Peyer's patch (tissue), 4 donors: ENCODE measurements at regions not wholly inside any gene's neighbourhood (a gene's known extent, or its start where the extent isn't known, plus 50 kb on each side); places are given as distances from the start of the nearest gene placed in this dataset.

Experiments
- POLR2A ChIP-seq, 2 donors: fragments of 450-650 bp; IDR thresholded peaks; one replicate each; pipeline ENCODE4 v1.5.1; 2017; ENCODE audit warnings: antibody characterized with exemption in 2 of 2, mild to moderate bottlenecking in 2 of 2, moderate library complexity in 2 of 2
- TF ChIP-seq, protein P1 (sequence below), 6 experiments: fragments of 450-650 bp in 4 of 6; fragments of 200-600 bp in 2 of 6; sonication (generic) in 1 of 6; IDR thresholded peaks; one replicate each; pipeline ENCODE4 v1.5.1; 2017 to 2019; ENCODE audit warnings: antibody characterized with exemption in 6 of 6, mild to moderate bottlenecking in 3 of 6, moderate library complexity in 1 of 6

DNA sequence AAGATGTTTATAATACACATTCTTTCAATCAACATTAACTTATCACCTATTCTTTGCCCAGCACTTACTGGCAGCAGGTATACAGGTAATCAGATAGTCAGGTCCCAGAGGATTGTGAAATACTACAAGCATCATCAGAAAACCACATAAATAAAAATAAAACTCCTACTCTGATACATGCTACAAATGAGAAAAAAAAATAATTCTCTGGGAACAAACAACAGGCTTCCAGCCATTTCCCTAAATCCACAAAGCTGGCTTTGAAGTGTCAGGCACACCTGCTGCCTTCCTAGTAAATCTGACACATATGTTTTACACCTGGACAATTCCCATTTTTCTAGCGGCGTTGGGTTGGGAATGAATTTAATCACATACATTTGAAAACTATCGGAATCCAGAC lies 384.5 kb upstream of the CDH4 start:
- no peak for TF ChIP-seq POLR2A (IDR thresholded peaks at IDR 0.05)
- TF ChIP-seq, protein P1, sequence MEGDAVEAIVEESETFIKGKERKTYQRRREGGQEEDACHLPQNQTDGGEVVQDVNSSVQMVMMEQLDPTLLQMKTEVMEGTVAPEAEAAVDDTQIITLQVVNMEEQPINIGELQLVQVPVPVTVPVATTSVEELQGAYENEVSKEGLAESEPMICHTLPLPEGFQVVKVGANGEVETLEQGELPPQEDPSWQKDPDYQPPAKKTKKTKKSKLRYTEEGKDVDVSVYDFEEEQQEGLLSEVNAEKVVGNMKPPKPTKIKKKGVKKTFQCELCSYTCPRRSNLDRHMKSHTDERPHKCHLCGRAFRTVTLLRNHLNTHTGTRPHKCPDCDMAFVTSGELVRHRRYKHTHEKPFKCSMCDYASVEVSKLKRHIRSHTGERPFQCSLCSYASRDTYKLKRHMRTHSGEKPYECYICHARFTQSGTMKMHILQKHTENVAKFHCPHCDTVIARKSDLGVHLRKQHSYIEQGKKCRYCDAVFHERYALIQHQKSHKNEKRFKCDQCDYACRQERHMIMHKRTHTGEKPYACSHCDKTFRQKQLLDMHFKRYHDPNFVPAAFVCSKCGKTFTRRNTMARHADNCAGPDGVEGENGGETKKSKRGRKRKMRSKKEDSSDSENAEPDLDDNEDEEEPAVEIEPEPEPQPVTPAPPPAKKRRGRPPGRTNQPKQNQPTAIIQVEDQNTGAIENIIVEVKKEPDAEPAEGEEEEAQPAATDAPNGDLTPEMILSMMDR (IDR thresholded peaks at IDR 0.05), result no peak
